Activated naive CD4-positive, alpha-beta T cell treated with anti-CD3 and anti-CD28 coated beads, Interleukin-2, amount 50 U/mL, for 16 hours (primary cell): ENCODE measurements at regions not wholly inside any gene's neighbourhood (a gene's known extent, or its start where the extent isn't known, plus 50 kb on each side); places are given as distances from the start of the nearest gene placed in this dataset.
"Not testable (repeated sequence)": the region's sequence is repeated elsewhere in the genome, so short reads cannot be mapped to it uniquely, and the experiment has no call there.

ENCODE experiments used
- DNase-seq: peaks from one replicate; pipeline ENCODE4 v3.0.0-alpha.2; 2020

GRCh38 chr4:8965896-8966295 lies 94.3 kb upstream of the HMX1 start:
- not testable (repeated sequence) for DNase-seq

- DNase-seq: not testable (repeated sequence)
Measured at GRCh38 chr4:8964201-8964788, 92.7 kb upstream of the HMX1 start.

- not testable (repeated sequence) for DNase-seq
Measured at GRCh38 chr4:8963533-8963932, 91.9 kb upstream of the HMX1 start.

- DNase-seq: peak; percentile 42
Measured at GRCh38 chr4:8961343-8961742, 89.7 kb upstream of the HMX1 start.

GRCh38 chr4:8959471-8959870 lies 87.8 kb upstream of the HMX1 start:
- DNase-seq: not testable (repeated sequence)

- DNase-seq: not testable (repeated sequence)
Measured at GRCh38 chr4:8954001-8954400, 82.4 kb upstream of the HMX1 start.

- not testable (repeated sequence) for DNase-seq
Measured at GRCh38 chr4:8952791-8953190, 81.2 kb upstream of the HMX1 start.

GRCh38 chr4:8952109-8952508 lies 80.5 kb upstream of the HMX1 start:
- not testable (repeated sequence) for DNase-seq

GRCh38 chr4:8945506-8945905 lies 73.9 kb upstream of the HMX1 start:
- not testable (repeated sequence) for DNase-seq

- not testable (repeated sequence) for DNase-seq
Measured at GRCh38 chr4:8943367-8943766, 71.7 kb upstream of the HMX1 start.

- not testable (repeated sequence) for DNase-seq
Measured at GRCh38 chr4:8942088-8942487, 70.4 kb upstream of the HMX1 start.

- DNase-seq: not testable (repeated sequence)
Measured at GRCh38 chr4:8941492-8941805, 69.8 kb upstream of the HMX1 start.

- DNase-seq: no peak
Measured at GRCh38 chr4:8940792-8941491, 69.3 kb upstream of the HMX1 start.

GRCh38 chr4:8939840-8940742 lies 68.5 kb upstream of the HMX1 start:
- no peak for DNase-seq

GRCh38 chr4:8939160-8939839 lies 67.7 kb upstream of the HMX1 start:
- DNase-seq: no peak

GRCh38 chr4:8938623-8939022 lies 67.0 kb upstream of the HMX1 start:
- no peak for DNase-seq

GRCh38 chr4:8938137-8938536 lies 66.5 kb upstream of the HMX1 start:
- DNase-seq: no peak

GRCh38 chr4:8932884-8933283 lies 61.2 kb upstream of the HMX1 start:
- no peak for DNase-seq

GRCh38 chr4:8928074-8928473 lies 56.4 kb upstream of the HMX1 start:
- no peak for DNase-seq

- DNase-seq: no peak
Measured at GRCh38 chr4:8922481-8922880, 50.8 kb upstream of the HMX1 start.

GRCh38 chr4:8921465-8921864 lies 49.8 kb upstream of the HMX1 start:
- DNase-seq: no peak
